Coronary artery (tissue), 2 donors: ENCODE measurements at regions not wholly inside any gene's neighbourhood (a gene's known extent, or its start where the extent isn't known, plus 50 kb on each side); places are given as distances from the start of the nearest gene placed in this dataset.

Experiments used
- DNase-seq: peaks from one replicate; pipeline ENCODE4 v3.0.0-alpha.2; 2017; ENCODE audit warnings: low spot score
- H3K27ac ChIP-seq, 2 donors: fragments of 200-600 bp; sonication (generic); one replicate each; pipeline ENCODE4 v1.5.1; 2016 to 2019
- H3K4me3 ChIP-seq: fragments of 200-600 bp; sonication (generic); 2 replicates; pipeline ENCODE4 v1.5.1; 2016; ENCODE audit warnings: mild to moderate bottlenecking, moderate library complexity
- CTCF ChIP-seq: fragments of 200-600 bp; sonication (generic); IDR thresholded peaks from one replicate; pipeline ENCODE4 v1.5.1; 2019; ENCODE audit warnings: antibody characterized with exemption

DNA sequence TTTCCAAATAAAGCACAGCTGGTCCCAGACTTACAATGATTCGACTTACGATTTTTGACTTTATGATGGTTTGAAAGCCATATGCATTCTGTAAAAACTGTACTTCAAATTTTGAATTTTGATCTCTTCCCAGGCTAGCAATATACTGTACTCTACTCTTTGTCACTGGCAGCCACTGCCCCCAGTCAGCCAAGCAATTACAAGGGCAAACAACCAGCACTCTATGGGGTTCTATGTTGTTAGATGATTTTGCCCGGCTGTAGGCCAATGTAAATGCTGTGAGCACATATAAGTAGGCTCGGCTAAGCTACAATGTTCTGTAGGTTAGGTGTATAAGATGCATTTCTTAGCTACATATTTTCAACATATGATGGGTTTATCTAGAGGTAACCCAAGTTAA lies 217.3 kb downstream of the RAB38 start:
- DNase-seq = no peak
- TF ChIP-seq CTCF = no peak
- H3K27ac ChIP-seq = no peak overlapping the region
- no peak overlapping the region for H3K4me3 ChIP-seq

GRCh38 chr11:87954476-87954875 lies 220.8 kb downstream of the RAB38 start:
- DNase-seq = no peak
- Histone ChIP-seq H3K27ac (no peak overlapping the region), H3K4me3 (no peak overlapping the region)
- no peak for TF ChIP-seq CTCF

DNA sequence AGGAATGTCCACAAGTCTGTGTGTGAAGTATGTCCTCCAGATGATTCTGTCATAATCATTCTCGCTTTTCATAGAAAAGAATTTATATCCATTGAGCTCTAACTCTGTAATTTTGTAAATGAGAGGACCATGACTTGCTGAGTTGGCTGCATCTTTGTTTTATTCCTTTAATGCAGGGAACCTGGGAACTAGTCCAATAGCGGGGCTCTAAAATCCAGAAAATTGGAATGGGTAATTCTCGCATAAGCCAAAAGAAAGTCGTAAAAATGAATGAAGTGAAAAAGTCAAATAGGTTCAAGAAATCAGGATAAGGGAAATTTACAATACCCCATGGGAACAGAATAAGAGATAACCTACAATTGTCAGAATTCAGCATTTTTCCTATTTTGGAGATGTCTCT lies 232.5 kb downstream of the RAB38 start:
- TF ChIP-seq CTCF = no peak
- DNase-seq = no peak
- Histone ChIP-seq H3K4me3 (no peak overlapping the region), H3K27ac (no peak overlapping the region)

GRCh38 chr11:87934182-87934581 lies 241.1 kb downstream of the RAB38 start:
- Histone ChIP-seq H3K27ac (no peak overlapping the region), H3K4me3 (no peak overlapping the region)
- no peak for TF ChIP-seq CTCF
- no peak for DNase-seq

- Histone ChIP-seq H3K27ac (no peak overlapping the region), H3K4me3 (no peak overlapping the region)
- TF ChIP-seq CTCF = no peak
- no peak for DNase-seq
Observed at GRCh38 chr11:87926250-87926970, 248.8 kb downstream of the RAB38 start.

- DNase-seq = no peak
- no peak overlapping the region for H3K27ac ChIP-seq
- no peak overlapping the region for H3K4me3 ChIP-seq
- no peak for TF ChIP-seq CTCF
Observed at GRCh38 chr11:87924125-87924524, 251.1 kb downstream of the RAB38 start.

DNA sequence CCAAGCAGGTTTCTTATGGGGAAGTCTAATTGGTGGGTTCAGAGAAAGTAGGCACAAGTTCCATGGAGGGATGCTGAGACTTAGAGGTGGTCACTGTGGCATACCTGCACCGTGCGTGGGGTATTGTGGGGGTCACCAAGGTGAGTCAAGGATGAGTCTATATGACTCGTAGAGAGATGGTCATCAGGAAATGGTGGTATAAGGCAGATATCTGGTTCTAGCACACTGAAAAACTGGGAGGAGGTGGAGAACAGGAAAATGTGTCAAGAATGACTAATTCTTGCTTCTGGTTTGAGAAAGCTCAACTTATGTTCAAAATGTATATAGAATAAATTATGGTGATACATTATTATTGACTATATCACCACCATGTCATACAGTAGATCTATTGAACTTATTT lies 258.1 kb downstream of the RAB38 start:
- H3K27ac ChIP-seq = no peak overlapping the region
- H3K4me3 ChIP-seq = no peak overlapping the region
- TF ChIP-seq CTCF = no peak
- no peak for DNase-seq
